ENCODE measurements at regions not wholly inside any gene's neighbourhood (a gene's known extent, or its start where the extent isn't known, plus 50 kb on each side); places are given as distances from the start of the nearest gene placed in this dataset.
A peak's percentile ranks its signal among the peaks of the same experiment; 100 is the strongest.
"Not testable (repeated sequence)": the region's sequence is repeated elsewhere in the genome, so short reads cannot be mapped to it uniquely, and the experiment has no call there.

- DNase-seq, result no peak
These were observed 681.0 kb downstream of the RPL10L start for GRCh38 chr14:45970621-45971020.

GRCh38 chr14:45968037-45968436, 683.5 kb downstream of the RPL10L start:
- no peak for DNase-seq

GRCh38 chr14:45949479-45949878, 696.5 kb upstream of the MIS18BP1 start:
- no peak for DNase-seq

- no peak for DNase-seq
These were observed 694.8 kb upstream of the MIS18BP1 start for GRCh38 chr14:45947830-45948229.

- DNase-seq, result no peak
These were observed 693.2 kb upstream of the MIS18BP1 start for GRCh38 chr14:45946251-45946650.

GRCh38 chr14:45940318-45940717, 687.3 kb upstream of the MIS18BP1 start:
- DNase-seq, result no peak

GRCh38 chr14:45939572-45939971, 686.6 kb upstream of the MIS18BP1 start:
- DNase-seq, result no peak

- DNase-seq, result not testable (repeated sequence)
These were observed 667.0 kb upstream of the MIS18BP1 start for GRCh38 chr14:45919995-45920394.

- no peak for DNase-seq
These were observed 663.4 kb upstream of the MIS18BP1 start for GRCh38 chr14:45916340-45916953.

- no peak for DNase-seq
These were observed 654.8 kb upstream of the MIS18BP1 start for GRCh38 chr14:45907782-45908181.

GRCh38 chr14:45906257-45906656, 653.3 kb upstream of the MIS18BP1 start:
- no peak for DNase-seq

- no peak for DNase-seq
These were observed 652.7 kb upstream of the MIS18BP1 start for GRCh38 chr14:45905672-45906071.

GRCh38 chr14:45904314-45904713, 651.3 kb upstream of the MIS18BP1 start:
- DNase-seq, result no peak

GRCh38 chr14:45902241-45902640, 649.2 kb upstream of the MIS18BP1 start:
- DNase-seq, result no peak

- DNase-seq, result no peak
These were observed 644.4 kb upstream of the MIS18BP1 start for GRCh38 chr14:45897439-45897838.

- no peak for DNase-seq
These were observed 640.1 kb upstream of the MIS18BP1 start for GRCh38 chr14:45893127-45893526.

GRCh38 chr14:45891417-45892080, 638.5 kb upstream of the MIS18BP1 start:
- peak; percentile 91 for DNase-seq

GRCh38 chr14:45888766-45889285, 635.8 kb upstream of the MIS18BP1 start:
- DNase-seq, result not testable (repeated sequence)

GRCh38 chr14:45877981-45878380, 625.0 kb upstream of the MIS18BP1 start:
- no peak for DNase-seq

- DNase-seq, result no peak
These were observed 615.9 kb upstream of the MIS18BP1 start for GRCh38 chr14:45868863-45869262.

GRCh38 chr14:45868377-45868776, 615.4 kb upstream of the MIS18BP1 start:
- DNase-seq, result no peak

GRCh38 chr14:45867046-45867894, 614.3 kb upstream of the MIS18BP1 start:
- DNase-seq, result no peak

GRCh38 chr14:45838597-45838996, 585.6 kb upstream of the MIS18BP1 start:
- peak; percentile 8 for DNase-seq

- no peak for DNase-seq
These were observed 566.1 kb upstream of the MIS18BP1 start for GRCh38 chr14:45819107-45819506.
